Left ventricle myocardium superior (tissue), 1 donor: ENCODE measurements at regions not wholly inside any gene's neighbourhood (a gene's known extent, or its start where the extent isn't known, plus 50 kb on each side); places are given as distances from the start of the nearest gene placed in this dataset.

Source experiments
- ATAC-seq: fragments of 200-7000 bp; cut with Tn5 transposase; one replicate; pipeline ENCODE4 v1.9.1; 2020; ENCODE audit warnings: mild to moderate bottlenecking, moderate library complexity
- DNase-seq: peaks from one replicate; pipeline ENCODE4 v3.0.0-alpha.2; 2020
- intact Hi-C: fragments of 100-400 bp; cut with micrococcal nuclease; formaldehyde crosslinking; loops from one replicate; pipeline ENCODE4 v1.11.0; 2022
- donor health status: DM: no; HTN: yes; CAD: no; lungs with severe emphysema.

DNA sequence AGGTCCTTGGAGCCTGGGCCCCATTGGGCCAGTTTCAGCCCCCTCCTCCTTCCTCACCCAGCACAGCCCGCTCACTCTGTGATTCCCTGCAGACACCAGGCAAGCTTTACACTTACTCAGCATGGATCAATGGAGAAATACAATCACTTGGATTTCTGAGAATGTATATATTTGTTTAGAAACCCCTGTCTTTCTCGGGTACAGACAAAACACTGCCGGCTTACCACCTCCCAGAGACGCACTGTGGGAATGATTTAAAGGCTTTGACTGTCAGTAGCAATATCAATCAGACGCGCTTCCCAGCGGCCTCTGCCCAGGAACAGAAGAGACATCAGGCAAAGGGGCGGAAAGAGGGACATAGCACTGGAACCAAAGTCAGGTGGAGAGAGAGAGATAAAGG lies 186.5 kb downstream of the MAFB start:
- DNase-seq (no peak), ATAC-seq (no peak)
- intact Hi-C loops, result no loop called here

DNA sequence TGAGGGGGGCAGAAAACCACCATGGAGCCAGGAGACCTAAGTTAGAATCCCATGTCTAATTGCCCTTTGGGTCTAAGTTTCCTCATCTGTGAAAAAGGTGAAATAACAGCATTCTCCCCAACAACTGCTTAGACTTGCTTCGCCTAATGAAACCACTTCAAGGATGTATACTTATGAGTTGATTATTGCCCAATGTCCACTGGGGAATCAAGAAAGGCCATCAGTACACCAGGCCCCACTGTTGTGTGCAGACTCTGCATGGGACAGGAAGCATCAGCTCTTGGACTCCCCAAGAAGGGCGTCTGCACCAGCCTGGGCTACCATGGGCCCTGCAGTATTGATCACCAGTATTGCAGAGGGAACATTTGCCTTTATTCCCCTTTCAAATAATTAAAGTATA lies 189.6 kb downstream of the MAFB start:
- no peak for DNase-seq
- intact Hi-C loops, result no loop called here
- no peak for ATAC-seq

DNA sequence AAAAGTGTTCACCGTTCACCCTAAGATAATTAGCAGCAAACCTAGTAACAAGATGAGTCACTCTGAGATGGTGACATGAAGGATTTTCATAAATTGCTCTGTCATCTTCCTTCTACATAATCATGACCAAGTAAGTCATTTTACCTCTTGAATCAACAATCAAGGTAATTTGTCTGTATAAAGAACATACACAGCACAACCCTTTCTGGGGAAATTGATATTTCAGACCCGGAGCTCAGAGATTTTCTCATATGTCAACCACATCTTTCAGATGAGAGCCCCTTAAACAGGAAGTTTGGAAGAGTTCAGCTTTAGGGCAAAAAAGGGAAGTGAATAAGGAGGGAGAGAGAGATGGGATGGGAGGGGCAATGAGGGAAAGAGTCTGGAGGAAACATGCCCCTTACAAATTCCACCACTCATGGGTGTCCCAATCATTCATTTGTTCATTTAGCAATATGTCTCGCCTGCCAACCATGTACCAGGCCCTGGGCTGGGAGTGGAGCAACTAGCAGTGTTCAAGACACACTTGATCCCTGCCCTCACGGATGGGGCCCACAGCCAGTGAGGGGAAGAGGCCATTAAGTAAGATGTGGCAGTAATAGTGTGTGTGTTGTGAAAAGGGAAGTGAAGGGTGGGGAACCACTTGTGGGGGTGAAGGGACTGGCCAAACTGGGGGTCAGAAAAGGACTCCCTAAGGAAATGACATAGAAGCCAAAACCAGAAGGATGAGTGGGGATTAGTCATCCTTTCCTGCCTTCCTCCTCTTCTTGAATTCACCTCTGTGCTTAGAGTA lies 190.9 kb downstream of the MAFB start:
- ATAC-seq (peak; percentile 79), DNase-seq (peak; percentile 45)
- intact Hi-C loops, result no loop called here

DNA sequence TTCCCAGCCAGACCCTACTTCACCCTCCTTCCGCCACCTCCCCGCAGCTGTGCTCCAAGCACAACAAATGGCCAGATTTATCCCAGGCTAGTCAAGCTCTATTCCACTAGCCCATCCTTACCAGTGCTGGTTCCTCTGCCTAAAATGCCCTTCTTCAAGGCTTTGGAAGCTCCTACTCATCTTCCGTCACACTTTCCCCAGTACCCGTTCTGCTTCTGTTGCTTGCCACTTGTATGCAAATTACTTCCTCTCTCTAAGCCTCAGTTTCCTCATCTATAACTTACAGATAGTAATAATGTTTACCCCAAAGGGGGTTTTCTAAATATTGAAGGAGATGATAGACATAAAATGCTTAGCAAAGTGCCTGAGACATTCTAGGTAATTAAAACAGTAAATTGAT lies 193.1 kb downstream of the MAFB start:
- DNase-seq (no peak), ATAC-seq (no peak)
- intact Hi-C loops, result no loop called here

DNA sequence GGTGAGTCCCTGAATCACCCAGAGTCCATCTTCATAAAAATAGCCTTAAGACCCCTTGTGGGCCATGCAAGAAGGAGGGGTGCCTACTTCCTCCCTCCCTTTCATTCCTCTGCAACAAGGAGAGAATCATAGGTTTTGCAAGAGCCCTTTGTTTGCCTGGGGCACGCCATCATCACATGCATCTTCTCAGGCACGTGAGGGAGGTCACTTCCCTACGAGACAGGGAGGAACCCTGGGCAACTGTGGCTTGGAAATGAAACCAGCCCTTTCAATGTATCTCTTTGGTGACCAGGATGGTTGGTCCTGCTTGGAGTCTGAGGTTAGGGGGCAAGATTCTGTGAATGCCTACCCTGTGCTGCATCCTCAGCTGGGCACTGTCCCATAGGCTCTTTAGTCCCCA lies 194.8 kb downstream of the MAFB start:
- DNase-seq (peak; percentile 35), ATAC-seq (peak; percentile 44)
- intact Hi-C loops, result no loop called here

DNA sequence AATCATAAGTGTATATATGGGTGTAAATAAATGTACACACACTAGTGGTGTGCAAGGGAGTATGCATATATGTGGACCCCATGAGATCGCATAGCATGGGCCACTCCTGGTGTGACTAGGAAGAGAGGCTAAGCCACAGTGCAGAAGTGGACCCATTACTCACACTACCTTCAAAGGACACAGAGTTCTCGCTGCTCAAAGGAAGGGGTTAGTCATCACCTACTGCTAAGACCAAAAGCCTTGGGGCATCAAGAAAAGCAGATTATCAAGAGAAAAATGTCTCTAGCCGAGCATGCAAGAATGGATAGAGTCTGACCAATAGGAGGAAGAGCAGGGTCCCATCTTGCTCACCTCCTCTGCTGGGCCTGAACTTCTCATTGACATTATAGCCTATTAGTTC lies 195.5 kb downstream of the MAFB start:
- intact Hi-C loops, result no loop called here
- no peak for DNase-seq
- ATAC-seq, result peak; percentile 15

DNA sequence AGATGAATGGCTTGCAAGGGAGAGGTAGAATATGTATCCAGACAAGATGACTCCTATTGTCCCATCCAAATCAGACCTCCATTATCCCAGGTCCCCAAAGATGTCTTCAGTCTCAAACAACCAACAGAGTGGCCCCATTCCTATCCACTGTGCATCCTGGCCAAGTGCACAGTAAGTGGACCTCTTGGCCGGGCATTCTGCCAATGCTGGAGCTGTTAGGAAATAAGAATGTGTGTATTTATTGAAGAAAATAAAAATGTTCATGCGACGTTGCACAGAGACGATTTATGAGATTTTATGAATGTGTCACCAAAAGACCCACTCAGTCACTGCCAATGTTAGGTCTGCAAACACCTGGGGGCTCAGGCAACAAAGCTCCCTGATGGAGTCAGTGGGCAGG lies 196.0 kb downstream of the MAFB start:
- intact Hi-C loops, result no loop called here

DNA sequence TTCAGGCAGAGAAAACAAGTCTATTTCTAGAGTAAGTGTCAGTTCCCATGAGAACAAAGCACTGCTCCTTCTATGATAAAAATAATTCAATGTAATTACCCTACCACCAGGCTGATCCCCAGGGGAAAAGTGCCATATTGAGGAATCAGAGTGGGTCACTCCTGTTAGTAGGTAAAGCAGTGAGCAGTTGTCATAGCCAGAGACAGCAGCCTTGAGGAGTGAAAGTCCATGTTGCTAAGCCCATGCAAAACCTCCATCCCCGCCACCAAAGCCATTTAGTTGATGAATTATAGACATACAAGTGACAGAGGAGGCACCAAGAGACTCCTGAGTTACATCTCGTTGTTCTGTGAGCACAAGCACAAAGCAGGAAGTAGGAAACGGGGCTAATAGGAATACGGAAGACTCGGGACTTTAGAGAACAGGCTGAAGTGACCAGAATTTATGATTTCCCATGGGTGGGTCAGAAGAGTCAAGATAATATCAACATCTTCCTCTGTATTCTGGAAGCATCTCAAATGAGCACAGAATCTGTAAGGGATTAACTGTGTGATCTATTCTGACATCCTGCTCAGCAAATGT lies 197.9 kb downstream of the MAFB start:
- ATAC-seq, result no peak
- DNase-seq, result no peak
- intact Hi-C loops, result no loop called here

More for the DNA sequence above, 196.0 kb downstream of the MAFB start:
- ATAC-seq, result peak; percentile 28
- peak; percentile 73 for DNase-seq

DNA sequence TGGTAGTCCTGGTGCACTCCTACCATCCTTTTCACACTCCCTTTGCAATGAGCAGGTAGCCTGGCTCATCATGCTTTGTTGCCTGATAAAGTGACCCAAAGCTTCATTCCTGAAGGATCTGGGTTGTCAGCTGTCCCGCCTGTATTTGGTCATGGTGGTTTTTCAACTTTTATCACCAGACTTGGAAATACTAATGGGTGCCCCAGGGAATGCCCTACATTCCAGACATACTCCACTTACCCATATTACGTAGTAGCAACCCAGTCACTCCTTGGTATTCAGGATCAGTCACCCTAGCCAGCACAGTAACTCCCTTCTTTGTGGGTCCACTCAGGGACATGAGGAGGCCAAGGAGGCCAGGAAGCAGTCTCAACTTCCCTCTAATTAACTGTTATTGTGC lies 199.2 kb downstream of the MAFB start:
- intact Hi-C loops, result no loop called here
- DNase-seq, result no peak
- no peak for ATAC-seq

DNA sequence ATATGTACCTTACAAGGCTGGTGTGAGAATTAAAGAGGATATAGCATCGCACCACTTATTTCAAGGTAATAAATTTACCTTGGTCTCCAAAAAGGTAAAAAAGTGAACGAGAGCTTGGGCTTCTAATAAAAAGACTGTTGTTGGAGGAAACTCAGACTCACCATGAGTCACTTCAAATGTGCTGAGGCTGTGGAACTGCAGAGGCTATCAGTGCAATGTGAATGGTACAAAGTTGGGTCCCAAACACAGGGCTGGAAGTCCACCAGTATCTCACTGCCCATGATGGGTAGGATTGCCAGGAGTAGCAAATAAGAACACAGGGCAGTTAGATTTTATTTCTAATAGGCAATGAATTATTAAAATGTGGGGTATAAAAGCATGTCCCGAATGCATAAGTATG lies 200.6 kb downstream of the MAFB start:
- no peak for ATAC-seq
- no peak for DNase-seq
- intact Hi-C loops, result no loop called here

DNA sequence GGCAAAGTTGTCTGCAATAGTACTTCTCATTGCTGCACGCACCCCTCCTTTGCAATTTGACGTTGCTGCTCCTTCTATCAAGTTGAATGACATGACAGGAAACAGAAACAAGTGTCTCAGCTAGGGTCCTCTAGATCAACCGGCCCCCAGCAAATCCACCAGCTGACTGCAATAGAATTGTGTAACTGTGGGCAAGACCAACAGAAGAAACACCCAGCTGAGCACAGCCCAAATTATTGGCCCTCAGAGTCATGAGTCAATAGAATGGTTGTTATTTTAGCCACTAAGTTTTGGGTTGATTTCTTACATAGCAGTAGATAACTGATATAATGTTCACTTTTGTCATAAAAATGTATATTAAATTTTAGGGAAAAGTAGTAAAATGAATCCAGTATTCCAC lies 202.7 kb downstream of the MAFB start:
- no peak for DNase-seq
- ATAC-seq, result no peak
- intact Hi-C loops, result no loop called here

DNA sequence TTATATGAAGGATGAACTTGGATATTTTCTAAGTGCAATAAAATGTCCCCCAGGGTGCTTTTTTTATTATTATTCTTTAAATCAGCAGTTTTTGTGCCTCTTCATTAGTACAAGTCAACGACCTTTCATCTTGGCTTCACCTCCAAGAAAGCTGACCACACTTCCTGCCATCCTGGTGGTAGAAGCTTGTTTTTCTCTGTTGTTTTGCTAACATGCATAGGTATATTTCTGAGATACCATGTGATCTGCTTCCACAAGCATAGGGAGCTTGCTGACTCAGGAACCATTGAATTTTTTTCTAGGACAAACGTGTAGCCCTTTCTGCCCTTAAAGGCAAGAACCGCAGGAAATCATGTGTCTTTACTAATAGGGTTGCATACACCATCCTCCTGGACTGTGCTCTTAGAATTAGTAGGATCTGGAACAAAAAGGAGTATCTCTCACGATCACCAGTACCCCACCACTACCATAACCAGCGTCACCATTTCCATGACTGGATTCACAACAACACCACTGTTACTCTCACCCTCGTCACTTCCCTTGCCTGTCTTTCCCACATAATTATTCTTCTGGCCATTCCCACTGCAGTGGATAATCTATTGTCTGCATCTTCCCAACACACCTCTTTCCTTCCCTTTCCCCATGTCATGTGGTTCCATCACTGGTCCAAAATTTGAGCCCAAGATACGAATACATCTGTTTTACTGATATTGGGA lies 207.1 kb downstream of the MAFB start:
- ATAC-seq, result no peak
- no peak for DNase-seq
- intact Hi-C loops, result no loop called here

DNA sequence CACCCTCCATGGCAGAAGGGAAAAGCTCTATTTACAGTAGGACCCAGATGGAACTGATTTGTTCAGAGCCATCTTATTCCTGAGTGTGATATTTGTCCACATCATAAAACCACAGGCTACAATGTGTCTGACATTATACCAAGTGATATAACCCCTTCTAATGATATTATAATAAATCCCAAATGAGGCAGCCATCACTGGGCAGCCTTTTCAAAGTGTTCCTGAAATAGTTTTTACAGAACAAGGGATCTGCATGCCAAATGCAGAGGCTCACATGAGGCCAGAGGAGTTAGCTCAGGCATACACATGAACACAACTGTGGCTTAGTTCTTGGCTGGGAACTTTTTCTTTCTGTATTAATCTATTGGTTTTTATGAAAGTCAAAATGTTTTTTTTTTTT lies 207.7 kb downstream of the MAFB start:
- DNase-seq, result no peak
- no peak for ATAC-seq
- intact Hi-C loops, result no loop called here

DNA sequence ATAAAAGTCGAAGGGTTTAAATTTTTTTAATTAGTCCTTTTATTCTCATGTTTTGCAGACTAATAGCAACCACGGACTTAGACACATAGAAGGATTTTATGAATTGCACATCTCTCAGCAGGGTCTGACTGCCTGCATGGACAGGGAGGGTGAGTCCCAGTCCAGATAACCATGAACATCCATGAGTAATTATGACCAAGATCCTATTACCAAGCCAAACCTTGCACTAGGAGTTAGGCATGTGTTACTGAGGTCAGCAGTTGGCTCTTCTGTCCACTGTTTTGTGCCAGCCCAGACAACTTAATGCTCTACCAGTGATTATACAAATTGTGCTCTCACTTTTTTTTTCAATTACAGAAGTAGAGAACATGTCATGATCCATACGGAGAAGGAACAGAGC lies 211.2 kb downstream of the MAFB start:
- ATAC-seq (peak; percentile 69), DNase-seq (no peak)
- intact Hi-C loops, result no loop called here

DNA sequence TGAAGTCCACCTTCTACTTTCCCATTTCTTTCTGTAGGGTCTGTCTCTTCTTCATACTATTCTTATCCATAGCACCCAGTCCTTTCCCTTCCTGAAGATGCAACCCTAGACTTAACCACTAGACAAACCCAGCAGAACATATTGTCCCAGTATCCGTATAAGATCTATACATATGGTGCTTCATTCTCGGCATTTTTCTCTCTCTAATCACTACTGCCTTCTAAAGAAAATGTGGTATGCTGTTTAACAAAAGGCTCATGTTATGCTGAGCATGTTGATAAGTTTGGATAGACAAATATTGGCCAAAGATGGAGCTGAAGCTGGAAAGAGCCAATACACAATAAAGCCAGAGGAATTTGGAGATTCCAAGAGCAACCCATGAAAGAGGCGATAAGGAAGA lies 212.6 kb downstream of the MAFB start:
- DNase-seq (no peak), ATAC-seq (no peak)
- intact Hi-C loops, result no loop called here

DNA sequence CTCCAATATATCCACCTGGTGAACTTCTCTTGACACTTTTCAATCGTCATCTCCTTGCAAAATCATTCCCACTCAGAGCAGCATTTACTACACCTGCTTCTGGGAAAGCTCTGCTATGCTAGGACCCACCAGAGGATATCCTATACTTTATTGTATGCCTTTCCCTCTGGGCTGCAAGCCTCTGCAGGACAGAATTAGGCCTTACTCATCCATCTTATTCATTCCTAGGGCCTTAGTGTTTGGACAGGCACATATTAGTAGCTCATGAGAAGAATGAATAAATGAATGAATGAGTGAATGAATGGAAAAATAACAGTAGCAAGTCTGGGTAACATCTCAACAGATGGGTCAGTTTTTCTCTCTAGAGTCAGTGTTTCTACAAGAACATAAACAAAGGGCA lies 216.1 kb downstream of the MAFB start:
- intact Hi-C loops, result no loop called here
- ATAC-seq, result no peak

DNA sequence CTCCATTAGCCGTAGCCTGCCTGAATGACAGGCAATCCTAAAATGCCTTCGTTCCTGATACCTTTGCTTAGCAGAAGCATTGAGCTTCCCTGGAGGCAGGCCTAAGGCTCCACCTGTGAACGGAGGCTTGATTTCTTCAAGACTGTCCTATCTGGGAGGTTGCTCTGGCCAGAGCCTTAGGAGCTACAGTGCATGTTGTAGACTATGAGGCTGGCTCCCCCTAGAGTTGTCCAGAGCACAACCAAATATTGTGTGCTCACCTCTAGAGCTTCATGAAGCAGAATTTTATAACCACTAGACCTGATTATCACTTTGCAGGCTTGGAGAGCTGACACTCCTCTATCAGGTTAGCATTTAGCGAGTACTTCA lies 217.8 kb downstream of the MAFB start:
- DNase-seq, result no peak
- intact Hi-C loops, result no loop called here
- ATAC-seq, result peak; percentile 33

More for the DNA sequence above, 216.1 kb downstream of the MAFB start:
- no peak for DNase-seq

DNA sequence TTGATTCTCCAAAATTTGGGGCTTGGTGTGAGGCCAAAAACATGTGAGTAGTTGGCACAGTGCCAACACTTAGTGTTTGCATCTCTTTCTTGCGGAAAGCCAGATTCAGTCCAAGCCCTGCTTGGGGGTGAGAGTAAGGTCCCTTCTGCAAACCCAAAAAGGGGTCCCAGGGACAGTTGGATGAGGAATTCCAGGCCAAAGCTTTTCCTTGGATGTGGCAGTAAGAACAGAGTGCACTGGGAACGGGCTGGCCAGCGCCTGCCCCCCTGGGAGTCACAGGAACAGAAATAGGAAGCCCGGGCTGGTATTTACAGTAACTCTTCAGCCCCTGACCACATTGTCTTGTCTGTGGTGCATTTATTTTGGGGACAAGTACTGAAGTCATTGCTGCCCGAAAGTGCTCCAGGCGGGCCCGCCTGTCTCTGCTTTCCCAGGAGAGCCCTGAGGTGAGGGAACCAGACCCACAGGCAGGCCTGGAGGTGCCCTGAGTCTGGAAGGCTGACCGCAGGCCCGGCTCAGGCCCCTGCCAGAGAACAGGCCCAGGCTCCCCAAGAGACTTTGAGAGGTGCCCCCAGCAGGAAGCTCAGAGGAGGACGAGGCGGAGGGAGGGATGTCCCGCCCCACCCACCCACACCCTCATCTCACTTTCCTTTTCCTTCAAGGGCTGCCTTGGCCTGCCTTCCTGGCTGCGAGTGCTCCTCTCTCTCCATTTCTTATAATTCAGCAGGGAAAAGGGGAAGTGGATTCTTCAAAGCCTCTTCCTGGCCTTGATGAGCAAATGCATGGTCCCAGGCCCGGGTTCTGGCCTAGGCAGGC lies 218.4 kb downstream of the MAFB start:
- DNase-seq (peak; percentile 48), ATAC-seq (peak; percentile 78)
- intact Hi-C loops, result no loop called here

DNA sequence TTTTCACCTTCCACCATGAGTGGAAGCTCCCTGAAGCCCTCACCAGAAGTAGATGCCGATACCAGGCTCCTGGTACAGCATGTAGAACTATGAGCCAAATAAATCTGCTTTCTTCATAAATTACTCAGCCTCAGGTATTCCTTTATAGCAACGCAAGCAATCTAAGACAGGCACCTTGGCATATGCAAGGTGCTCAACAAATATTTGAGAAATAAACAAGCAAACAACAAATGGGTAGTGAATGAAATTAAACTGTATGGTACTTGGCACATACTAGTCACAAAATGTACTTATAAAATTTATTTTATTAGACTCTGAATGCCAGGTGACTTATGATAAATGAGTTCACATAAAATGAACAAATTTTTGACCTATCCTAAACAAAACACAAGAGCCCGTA lies 220.3 kb downstream of the MAFB start:
- intact Hi-C loops, result no loop called here
- DNase-seq (no peak), ATAC-seq (no peak)
